MM.1S (cell line): ENCODE measurements at regions not wholly inside any gene's neighbourhood (a gene's known extent, or its start where the extent isn't known, plus 50 kb on each side); places are given as distances from the start of the nearest gene placed in this dataset.
"Not testable (repeated sequence)": the region's sequence is repeated elsewhere in the genome, so short reads cannot be mapped to it uniquely, and the experiment has no call there.

ENCODE experiments used
- DNase-seq: peaks from one replicate; pipeline ENCODE4 v3.0.0-alpha.2; 2015
- H2AFZ ChIP-seq: fragments of 300-600 bp; sonication (generic); 2 replicates; pipeline ENCODE4 v1.6.0; 2016; ENCODE audit warnings: antibody characterized with exemption, low read length
- H3F3A ChIP-seq: fragments of 300-600 bp; sonication (generic); 2 replicates; pipeline ENCODE4 v1.6.1; 2016; ENCODE audit warnings: mild to moderate bottlenecking, antibody characterized with exemption, low read length, moderate library complexity, mixed read lengths; ENCODE audit not compliant: insufficient read depth
- H3K27ac ChIP-seq: fragments of 300-600 bp; sonication (generic); 2 replicates; pipeline ENCODE4 v1.5.1; 2016; ENCODE audit warnings: mild to moderate bottlenecking, low read length
- H3K27me3 ChIP-seq: fragments of 300-600 bp; sonication (generic); replicated peaks from 2 replicates; pipeline ENCODE4 v1.6.0; 2016; ENCODE audit warnings: low read length; ENCODE audit not compliant: insufficient read depth
- H3K36me3 ChIP-seq: fragments of 300-600 bp; sonication (generic); replicated peaks from 2 replicates; pipeline ENCODE4 v1.6.1; 2016; ENCODE audit warnings: mild to moderate bottlenecking, low read length, mixed read lengths; ENCODE audit not compliant: insufficient read depth
- H3K4me1 ChIP-seq: fragments of 300-600 bp; sonication (generic); 2 replicates; pipeline ENCODE4 v1.6.1; 2016; ENCODE audit warnings: low read length, mixed read lengths
- H3K4me2 ChIP-seq: fragments of 300-600 bp; sonication (generic); 2 replicates; pipeline ENCODE4 v1.6.0; 2016; ENCODE audit warnings: low read depth, low read length
- H3K4me3 ChIP-seq: fragments of 300-600 bp; sonication (generic); 2 replicates; pipeline ENCODE4 v1.5.1; 2016; ENCODE audit warnings: low read length, mixed read lengths
- H3K79me2 ChIP-seq: fragments of 300-600 bp; sonication (generic); 2 replicates; pipeline ENCODE4 v1.6.1; 2016; ENCODE audit warnings: mixed run types, low read length, mixed read lengths
- H3K9ac ChIP-seq: fragments of 300-600 bp; sonication (generic); 2 replicates; pipeline ENCODE4 v1.6.1; 2016; ENCODE audit warnings: low read length, mixed read lengths
- H3K9me2 ChIP-seq: fragments of 300-600 bp; sonication (generic); replicated peaks from 2 replicates; pipeline ENCODE4 v1.6.1; 2016; ENCODE audit warnings: mild to moderate bottlenecking, low read length, mixed read lengths; ENCODE audit not compliant: insufficient read depth
- H3K9me3 ChIP-seq: fragments of 300-600 bp; sonication (generic); replicated peaks from 2 replicates; pipeline ENCODE4 v1.6.1; 2016; ENCODE audit warnings: mild to moderate bottlenecking, low read length, mixed read lengths; ENCODE audit not compliant: insufficient read depth
- H4K20me1 ChIP-seq: fragments of 300-600 bp; sonication (generic); 2 replicates; pipeline ENCODE4 v1.6.1; 2016; ENCODE audit warnings: mild to moderate bottlenecking, low read length, moderate library complexity, mixed read lengths; ENCODE audit not compliant: insufficient read depth
- CTCF ChIP-seq: fragments of 300-600 bp; sonication (generic); IDR thresholded peaks from 2 replicates; pipeline ENCODE4 v1.5.1; 2016; ENCODE audit warnings: antibody characterized with exemption, low read length, mixed read lengths
- EZH2 ChIP-seq: fragments of 300-600 bp; sonication (generic); optimal IDR thresholded peaks from 2 replicates; pipeline ENCODE3; 2017; ENCODE audit warnings: low read depth, mild to moderate bottlenecking, antibody characterized with exemption, low read length, mixed read lengths
- EZH2phosphoT487 ChIP-seq: fragments of 300-600 bp; sonication (generic); IDR thresholded peaks from 2 replicates; pipeline ENCODE4 v1.6.1; 2018; ENCODE audit warnings: antibody characterized with exemption, low read length

GRCh38 chrX:38961936-38962335, 160.7 kb downstream of the MID1IP1 start:
- no peak for DNase-seq
- no peaks in the 10 kb centered on the region for H4K20me1 ChIP-seq
- H3K9me2 ChIP-seq = no peaks in the 10 kb centered on the region
- H3K4me1 ChIP-seq = no peaks in the 10 kb centered on the region
- H3K79me2 ChIP-seq = no peaks in the 10 kb centered on the region
- H3K9ac ChIP-seq = no peak overlapping the region
- no peak overlapping the region for H3K27ac ChIP-seq
- H3K4me3 ChIP-seq = no peak overlapping the region
- H3F3A ChIP-seq = no peaks in the 10 kb centered on the region
- H3K36me3 ChIP-seq = no peaks in the 10 kb centered on the region
- H3K4me2 ChIP-seq = no peak overlapping the region
- no peak overlapping the region for H2AFZ ChIP-seq
- H3K9me3 ChIP-seq = no peaks in the 10 kb centered on the region
- no peak for TF ChIP-seq EZH2phosphoT487
- no peak for TF ChIP-seq EZH2
- TF ChIP-seq CTCF = no peak
- H3K27me3 ChIP-seq = no peaks in the 10 kb centered on the region

- not testable (repeated sequence) for H3K9me3 ChIP-seq
These were observed 162.0 kb downstream of the MID1IP1 start for GRCh38 chrX:38963244-38963643.

GRCh38 chrX:38965888-38966287, 164.6 kb downstream of the MID1IP1 start:
- H3K4me2 ChIP-seq = no peak overlapping the region
- H3K9me3 ChIP-seq = no peaks in the 10 kb centered on the region
- H3K27ac ChIP-seq = no peak overlapping the region
- no peak overlapping the region for H3K9ac ChIP-seq
- H2AFZ ChIP-seq = no peak overlapping the region
- H3F3A ChIP-seq = no peaks in the 10 kb centered on the region
- no peak for TF ChIP-seq CTCF
- TF ChIP-seq EZH2 = no peak
- TF ChIP-seq EZH2phosphoT487 = no peak
- DNase-seq = no peak
- no peak overlapping the region for H3K4me3 ChIP-seq
- no peaks in the 10 kb centered on the region for H3K79me2 ChIP-seq
- no peaks in the 10 kb centered on the region for H3K36me3 ChIP-seq
- no peaks in the 10 kb centered on the region for H4K20me1 ChIP-seq
- H3K9me2 ChIP-seq = no peaks in the 10 kb centered on the region
- H3K27me3 ChIP-seq = no peaks in the 10 kb centered on the region
- H3K4me1 ChIP-seq = no peaks in the 10 kb centered on the region

More at GRCh38 chrX:38963244-38963643, 162.0 kb downstream of the MID1IP1 start:
- H3K4me2 ChIP-seq, H3K27me3 ChIP-seq, H3K79me2 ChIP-seq, H3K27ac ChIP-seq, H3K9ac ChIP-seq, H3K9me2 ChIP-seq, H3K4me1 ChIP-seq, DNase-seq, H3F3A ChIP-seq, H4K20me1 ChIP-seq, H3K4me3 ChIP-seq, H3K36me3 ChIP-seq, H2AFZ ChIP-seq: not testable (repeated sequence)

- no peak for DNase-seq
- H3F3A ChIP-seq = no peaks in the 10 kb centered on the region; the same call in 1 of the 2 replicates
- no peak overlapping the region for H3K27ac ChIP-seq
- H3K9me3 ChIP-seq = no peaks in the 10 kb centered on the region
- no peak overlapping the region for H2AFZ ChIP-seq
- no peak overlapping the region for H3K4me2 ChIP-seq
- peaks cover 5% of the 10 kb centered on the region; the same call in 1 of the 2 replicates for H3K4me1 ChIP-seq
- TF ChIP-seq CTCF (no peak), EZH2 (no peak), EZH2phosphoT487 (no peak)
- no peaks in the 10 kb centered on the region for H3K27me3 ChIP-seq
- no peaks in the 10 kb centered on the region for H3K79me2 ChIP-seq
- no peaks in the 10 kb centered on the region for H4K20me1 ChIP-seq
- no peaks in the 10 kb centered on the region for H3K36me3 ChIP-seq
- no peak overlapping the region for H3K4me3 ChIP-seq
- no peaks in the 10 kb centered on the region for H3K9me2 ChIP-seq
- no peak overlapping the region for H3K9ac ChIP-seq
These were observed 167.3 kb downstream of the MID1IP1 start for GRCh38 chrX:38968344-38969216.
